Prostate gland (tissue), 2 donors: ENCODE measurements at regions not wholly inside any gene's neighbourhood (a gene's known extent, or its start where the extent isn't known, plus 50 kb on each side); places are given as distances from the start of the nearest gene placed in this dataset.

Experiments used
- POLR2A ChIP-seq: fragments of 450-650 bp; IDR thresholded peaks from one replicate; pipeline ENCODE4 v1.6.1; 2016; ENCODE audit warnings: antibody characterized with exemption, mild to moderate bottlenecking
- POLR2AphosphoS5 ChIP-seq: sonication (generic); formaldehyde crosslinking; IDR thresholded peaks from one replicate; pipeline ENCODE4 v1.6.1; 2017; ENCODE audit warnings: antibody characterized with exemption
- TF ChIP-seq, protein P1 (sequence below), 4 experiments: fragments of 200-600 bp in 2 of 4; fragments of 450-650 bp in 2 of 4; sonication (generic) in 2 of 4; IDR thresholded peaks; 1 replicate in 3 of 4; 2 replicates in 1 of 4; pipeline ENCODE4 v1.5.1; 2016 to 2019; ENCODE audit warnings: antibody characterized with exemption in 4 of 4, mild to moderate bottlenecking in 2 of 4, moderate library complexity in 2 of 4

DNA sequence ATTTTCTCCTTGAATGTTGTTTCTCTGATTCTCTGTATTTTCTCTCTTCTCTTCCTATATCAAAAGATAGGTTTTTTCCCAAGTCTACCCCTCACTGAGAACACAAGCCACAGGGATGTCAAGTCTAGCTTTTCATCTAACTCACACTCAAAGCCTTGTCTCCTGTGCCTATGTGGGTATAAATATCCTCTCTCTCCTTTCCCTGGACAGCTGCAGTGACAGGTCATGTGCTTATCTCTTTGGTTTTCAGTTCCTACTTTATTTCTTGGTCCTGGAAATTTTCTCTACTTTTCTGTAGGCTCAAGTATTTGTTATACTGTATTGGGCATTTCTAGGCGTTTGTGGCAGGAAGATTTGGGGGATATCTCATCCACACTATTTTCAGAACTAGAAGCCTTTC is 182.4 kb upstream of the MVB12B start:
- TF ChIP-seq POLR2A (no peak), POLR2AphosphoS5 (no peak)
- TF ChIP-seq, protein P1, sequence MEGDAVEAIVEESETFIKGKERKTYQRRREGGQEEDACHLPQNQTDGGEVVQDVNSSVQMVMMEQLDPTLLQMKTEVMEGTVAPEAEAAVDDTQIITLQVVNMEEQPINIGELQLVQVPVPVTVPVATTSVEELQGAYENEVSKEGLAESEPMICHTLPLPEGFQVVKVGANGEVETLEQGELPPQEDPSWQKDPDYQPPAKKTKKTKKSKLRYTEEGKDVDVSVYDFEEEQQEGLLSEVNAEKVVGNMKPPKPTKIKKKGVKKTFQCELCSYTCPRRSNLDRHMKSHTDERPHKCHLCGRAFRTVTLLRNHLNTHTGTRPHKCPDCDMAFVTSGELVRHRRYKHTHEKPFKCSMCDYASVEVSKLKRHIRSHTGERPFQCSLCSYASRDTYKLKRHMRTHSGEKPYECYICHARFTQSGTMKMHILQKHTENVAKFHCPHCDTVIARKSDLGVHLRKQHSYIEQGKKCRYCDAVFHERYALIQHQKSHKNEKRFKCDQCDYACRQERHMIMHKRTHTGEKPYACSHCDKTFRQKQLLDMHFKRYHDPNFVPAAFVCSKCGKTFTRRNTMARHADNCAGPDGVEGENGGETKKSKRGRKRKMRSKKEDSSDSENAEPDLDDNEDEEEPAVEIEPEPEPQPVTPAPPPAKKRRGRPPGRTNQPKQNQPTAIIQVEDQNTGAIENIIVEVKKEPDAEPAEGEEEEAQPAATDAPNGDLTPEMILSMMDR (IDR thresholded peaks at IDR 0.05): no peak
